ENCODE measurements at regions not wholly inside any gene's neighbourhood (a gene's known extent, or its start where the extent isn't known, plus 50 kb on each side); places are given as distances from the start of the nearest gene placed in this dataset.

DNA sequence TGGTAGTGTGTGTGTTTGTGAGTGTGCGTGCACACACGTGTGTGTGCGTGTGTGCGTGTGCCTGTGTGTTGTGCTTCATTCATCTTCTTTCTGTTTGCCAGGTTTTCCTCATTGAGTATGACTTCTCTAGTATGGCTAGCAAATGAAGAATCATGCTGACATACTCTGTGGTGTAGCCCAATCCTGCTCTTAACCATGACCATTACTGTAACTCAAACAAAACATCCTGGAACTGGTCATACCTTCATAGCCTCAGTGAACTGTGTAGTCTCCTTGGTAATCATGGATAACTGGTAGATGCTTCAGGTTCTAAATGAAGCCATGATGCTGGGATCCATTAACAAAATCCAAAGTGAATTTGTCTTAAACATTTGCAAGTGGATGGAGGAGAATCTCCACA, 1117.7 kb downstream of the BCL11B start:
- Histone ChIP-seq H3K4me3 (no peak overlapping the region), H3K4me1 (no peaks in the 10 kb centered on the region), H3K9me3 (no peaks in the 10 kb centered on the region), H3K36me3 (no peaks in the 10 kb centered on the region), H3K27me3 (peaks cover 10% of the 10 kb centered on the region), H3K27ac (no peak overlapping the region)
- WGBS, 2 donors (ENCODE audit: low coverage in 1 of 2) = 87 to 92% methylated on average over 4 of the region's 4 CpGs
- TF ChIP-seq, protein P1, sequence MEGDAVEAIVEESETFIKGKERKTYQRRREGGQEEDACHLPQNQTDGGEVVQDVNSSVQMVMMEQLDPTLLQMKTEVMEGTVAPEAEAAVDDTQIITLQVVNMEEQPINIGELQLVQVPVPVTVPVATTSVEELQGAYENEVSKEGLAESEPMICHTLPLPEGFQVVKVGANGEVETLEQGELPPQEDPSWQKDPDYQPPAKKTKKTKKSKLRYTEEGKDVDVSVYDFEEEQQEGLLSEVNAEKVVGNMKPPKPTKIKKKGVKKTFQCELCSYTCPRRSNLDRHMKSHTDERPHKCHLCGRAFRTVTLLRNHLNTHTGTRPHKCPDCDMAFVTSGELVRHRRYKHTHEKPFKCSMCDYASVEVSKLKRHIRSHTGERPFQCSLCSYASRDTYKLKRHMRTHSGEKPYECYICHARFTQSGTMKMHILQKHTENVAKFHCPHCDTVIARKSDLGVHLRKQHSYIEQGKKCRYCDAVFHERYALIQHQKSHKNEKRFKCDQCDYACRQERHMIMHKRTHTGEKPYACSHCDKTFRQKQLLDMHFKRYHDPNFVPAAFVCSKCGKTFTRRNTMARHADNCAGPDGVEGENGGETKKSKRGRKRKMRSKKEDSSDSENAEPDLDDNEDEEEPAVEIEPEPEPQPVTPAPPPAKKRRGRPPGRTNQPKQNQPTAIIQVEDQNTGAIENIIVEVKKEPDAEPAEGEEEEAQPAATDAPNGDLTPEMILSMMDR (IDR thresholded peaks at IDR 0.05) = no peak
- no peak for TF ChIP-seq POLR2A (IDR thresholded peaks at IDR 0.05)
- TF ChIP-seq POLR2AphosphoS5 (IDR thresholded peaks at IDR 0.05) = no peak
- TF ChIP-seq EP300 (IDR thresholded peaks at IDR 0.05) = no peak
- no peak for ATAC-seq

DNA sequence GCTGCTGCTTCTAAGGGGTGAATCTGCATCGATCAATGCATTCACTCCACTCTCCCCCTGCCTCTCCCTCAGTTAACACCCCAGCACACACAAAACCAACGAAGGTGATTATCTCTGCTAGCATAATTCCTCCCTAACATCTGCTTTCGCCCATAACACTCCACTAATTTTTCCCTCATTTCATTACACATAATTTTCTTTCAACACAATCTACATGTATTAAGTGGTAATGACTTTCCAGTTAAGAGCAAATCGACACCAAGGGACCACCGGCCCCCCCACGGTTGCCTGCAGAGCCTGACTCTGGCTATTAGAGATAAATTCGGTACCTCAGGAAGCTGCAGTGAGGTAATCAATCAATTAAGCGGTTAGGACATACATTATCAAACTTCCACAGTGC, 1115.6 kb downstream of the BCL11B start:
- WGBS, 2 donors (ENCODE audit: low coverage in 1 of 2) = 16 to 48% methylated on average over 7 to 8 of the region's 8 CpGs
- no peaks in the 10 kb centered on the region for H3K36me3 ChIP-seq
- H3K4me1 ChIP-seq = no peaks in the 10 kb centered on the region
- no peak for ATAC-seq
- no peak for TF ChIP-seq POLR2AphosphoS5 (IDR thresholded peaks at IDR 0.05)
- TF ChIP-seq POLR2A (IDR thresholded peaks at IDR 0.05) = no peak
- TF ChIP-seq EP300 (IDR thresholded peaks at IDR 0.05) = no peak
- TF ChIP-seq, protein P1 (IDR thresholded peaks at IDR 0.05) = no peak
- H3K4me3 ChIP-seq = no peak overlapping the region
- no peak overlapping the region for H3K27ac ChIP-seq
- H3K9me3 ChIP-seq = no peaks in the 10 kb centered on the region
- peaks cover 16% of the 10 kb centered on the region for H3K27me3 ChIP-seq

DNA sequence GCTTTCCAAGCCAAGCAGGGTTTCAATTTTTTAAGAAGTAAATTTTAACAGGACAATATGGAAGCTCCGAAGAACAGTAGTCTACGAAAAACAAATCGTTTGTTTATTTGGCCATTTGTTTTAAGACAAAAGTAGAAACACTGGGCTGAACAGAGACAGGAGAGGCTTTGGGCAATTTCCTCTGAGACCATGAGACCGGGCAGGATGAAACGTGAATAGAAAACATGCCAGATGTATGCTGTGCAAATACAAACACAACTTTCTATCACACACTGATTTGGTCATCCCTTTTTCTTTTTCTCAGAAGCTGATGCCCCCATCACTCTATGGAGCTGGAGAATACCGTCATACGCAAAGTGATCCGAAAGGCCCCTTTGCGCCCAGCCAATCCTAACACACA, 1111.1 kb downstream of the BCL11B start:
- WGBS, 2 donors (ENCODE audit: low coverage in 1 of 2) = 59 to 82% methylated on average over 9 of the region's 9 CpGs
- no peaks in the 10 kb centered on the region for H3K4me1 ChIP-seq
- H3K4me3 ChIP-seq = no peak overlapping the region
- TF ChIP-seq EP300 (IDR thresholded peaks at IDR 0.05) = no peak
- TF ChIP-seq POLR2AphosphoS5 (IDR thresholded peaks at IDR 0.05) = no peak
- TF ChIP-seq, protein P1 (IDR thresholded peaks at IDR 0.05) = no peak
- no peak for TF ChIP-seq POLR2A (IDR thresholded peaks at IDR 0.05)
- no peak for ATAC-seq
- no peaks in the 10 kb centered on the region for H3K9me3 ChIP-seq
- no peak overlapping the region for H3K27ac ChIP-seq
- peaks cover 49% of the 10 kb centered on the region for H3K27me3 ChIP-seq
- no peaks in the 10 kb centered on the region for H3K36me3 ChIP-seq

DNA sequence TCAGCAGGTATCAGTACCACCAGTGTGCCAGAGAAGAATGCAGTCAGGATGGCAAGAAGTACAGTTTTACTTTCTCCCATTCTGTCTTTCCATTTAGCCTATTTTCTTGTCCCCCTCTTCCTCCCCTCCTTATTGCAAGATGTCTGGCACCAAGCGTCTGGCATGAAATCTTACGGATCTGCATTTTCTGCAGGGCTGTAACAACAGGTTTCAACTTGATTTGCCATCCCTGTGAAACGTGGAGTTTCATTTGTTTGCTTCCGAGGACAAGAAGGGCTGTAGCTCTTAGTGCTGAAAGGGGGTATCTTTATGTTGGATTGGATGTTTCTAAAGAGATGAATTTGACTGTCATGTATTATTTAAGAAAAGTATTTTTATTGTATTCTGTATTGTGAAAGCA, 1110.6 kb downstream of the BCL11B start:
- H3K27ac ChIP-seq = no peak overlapping the region
- no peak for ATAC-seq
- no peak overlapping the region for H3K4me3 ChIP-seq
- 33 to 39% methylated on average over 3 to 4 of the region's 4 CpGs for WGBS, 2 donors (ENCODE audit: low coverage in 1 of 2)
- no peaks in the 10 kb centered on the region for H3K4me1 ChIP-seq
- TF ChIP-seq, protein P1 (IDR thresholded peaks at IDR 0.05) = no peak
- no peak for TF ChIP-seq POLR2A (IDR thresholded peaks at IDR 0.05)
- TF ChIP-seq POLR2AphosphoS5 (IDR thresholded peaks at IDR 0.05) = no peak
- TF ChIP-seq EP300 (IDR thresholded peaks at IDR 0.05) = no peak
- no peaks in the 10 kb centered on the region for H3K36me3 ChIP-seq
- H3K9me3 ChIP-seq = no peaks in the 10 kb centered on the region
- H3K27me3 ChIP-seq = peaks cover 47% of the 10 kb centered on the region

DNA sequence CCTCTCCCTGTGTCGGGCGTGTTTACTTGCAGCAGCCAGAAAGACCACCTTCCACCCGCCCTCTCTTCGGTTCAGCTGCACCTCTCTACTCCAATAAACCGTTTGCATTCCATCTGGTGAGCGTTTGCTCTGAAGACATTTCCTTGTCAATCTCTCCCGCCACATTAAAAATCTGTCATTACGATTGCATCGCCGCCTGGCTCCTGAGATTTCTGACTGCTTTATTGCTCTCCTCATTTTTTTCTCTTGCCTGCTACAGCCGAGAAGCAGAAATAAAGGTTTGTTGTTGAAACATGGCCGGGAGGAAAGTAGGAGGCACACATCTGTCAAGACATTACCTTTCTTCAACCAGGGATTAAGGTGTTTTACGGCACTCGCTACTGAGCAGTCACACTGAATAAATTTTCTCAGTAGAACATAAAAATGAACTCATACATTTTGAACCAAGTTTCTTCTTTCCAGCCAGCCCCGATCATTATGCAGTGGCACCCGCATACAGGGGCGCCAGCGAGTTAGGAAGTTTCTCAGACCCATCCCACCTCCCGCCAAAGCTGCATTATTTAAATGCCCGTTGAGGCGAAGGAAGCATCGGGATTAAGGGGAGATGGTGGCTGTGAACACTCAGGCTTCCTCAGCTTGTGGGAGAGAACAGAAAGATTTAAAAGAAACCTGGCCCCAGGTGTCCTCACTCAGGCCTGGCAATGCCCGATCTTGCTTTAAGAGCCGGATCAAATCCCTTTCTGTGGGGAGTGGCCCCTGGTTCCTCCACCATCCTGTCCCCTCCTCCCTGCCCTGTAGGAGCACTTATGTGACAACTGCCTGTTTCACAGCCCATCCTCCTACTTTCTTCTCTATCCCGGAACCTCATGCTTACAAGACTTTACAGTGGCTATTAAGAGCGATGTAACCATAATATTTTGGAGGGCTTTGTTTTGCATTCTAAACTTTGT, 1108.9 kb downstream of the BCL11B start:
- no peaks in the 10 kb centered on the region for H3K4me1 ChIP-seq
- no peak overlapping the region for H3K27ac ChIP-seq
- no peak for ATAC-seq
- no peak overlapping the region for H3K4me3 ChIP-seq
- no peak for TF ChIP-seq EP300 (IDR thresholded peaks at IDR 0.05)
- no peak for TF ChIP-seq POLR2A (IDR thresholded peaks at IDR 0.05)
- TF ChIP-seq, protein P1 (IDR thresholded peaks at IDR 0.05) = no peak
- no peak for TF ChIP-seq POLR2AphosphoS5 (IDR thresholded peaks at IDR 0.05)
- no peaks in the 10 kb centered on the region for H3K36me3 ChIP-seq
- H3K27me3 ChIP-seq = peaks cover 54% of the 10 kb centered on the region
- 32 to 61% methylated on average over 10 to 25 of the region's 26 CpGs for WGBS, 2 donors (ENCODE audit: low coverage in 1 of 2)
- H3K9me3 ChIP-seq = no peaks in the 10 kb centered on the region
